ENCODE measurements at regions not wholly inside any gene's neighbourhood (a gene's known extent, or its start where the extent isn't known, plus 50 kb on each side); places are given as distances from the start of the nearest gene placed in this dataset.

- no peak for TF ChIP-seq CTCF (IDR thresholded peaks at IDR 0.05; ENCODE audit: control extremely low read depth in 1 of 3, insufficient read depth in 1 of 3, low read depth in 1 of 3, low read length in 3 of 3)
- TF ChIP-seq SP1 (IDR thresholded peaks at IDR 0.05; ENCODE audit: low read depth, low read length): 0 out of 2 replicates have a peak, but pooled peaks have one; percentile 44
- peak; percentile 89 for TF ChIP-seq TEAD4 (IDR thresholded peaks at IDR 0.05; ENCODE audit: low read depth, low read length)
- no peak for TF ChIP-seq KDM4A (IDR thresholded peaks at IDR 0.05; ENCODE audit: low read depth, low read length, severe bottlenecking)
- TF ChIP-seq RFX5 (IDR thresholded peaks at IDR 0.05; ENCODE audit: borderline replicate concordance, low read depth, low read length): no peak
- no peak for TF ChIP-seq TBP (IDR thresholded peaks at IDR 0.05; ENCODE audit: low read depth, low read length)
- TF ChIP-seq FOSL1 (IDR thresholded peaks at IDR 0.05; ENCODE audit: insufficient read depth, low read depth, low read length): no peak
- TF ChIP-seq POLR2AphosphoS5 (IDR thresholded peaks at IDR 0.05; ENCODE audit: low read depth, low read length): no peak
- no peak for TF ChIP-seq BRCA1 (IDR thresholded peaks at IDR 0.05; ENCODE audit: low read depth, low read length)
- TF ChIP-seq JUND (IDR thresholded peaks at IDR 0.05; ENCODE audit: low read length): no peak
- peak; percentile 79 for TF ChIP-seq POU5F1 (IDR thresholded peaks at IDR 0.05; ENCODE audit: low read depth, low read length)
- no peak for TF ChIP-seq JUN (IDR thresholded peaks at IDR 0.05; ENCODE audit: low read depth, low read length)
- no peak for TF ChIP-seq MAFK (IDR thresholded peaks at IDR 0.05; ENCODE audit: low read depth, low read length)
- TF ChIP-seq CREB1 (IDR thresholded peaks at IDR 0.05): peak; percentile 30; the same call in 1 of the 2 replicates
- TF ChIP-seq ATF3 (IDR thresholded peaks at IDR 0.05; ENCODE audit: insufficient read depth, low read depth, low read length): no peak
- no peak for TF ChIP-seq GABPA (IDR thresholded peaks at IDR 0.05; ENCODE audit: borderline replicate concordance, insufficient read depth, low read length)
- TF ChIP-seq KDM1A (IDR thresholded peaks at IDR 0.05; ENCODE audit: borderline replicate concordance, low read length): no peak
- TF ChIP-seq CHD2 (IDR thresholded peaks at IDR 0.05; ENCODE audit: low read length): no peak
- TF ChIP-seq NANOG (IDR thresholded peaks at IDR 0.05; ENCODE audit: insufficient read depth, low read depth, low read length, poor library complexity, severe bottlenecking): peak; percentile 85
Measured at GRCh38 chr5:173517648-173518047, 98.8 kb downstream of the BOD1 start (continued).

Measured in H1 (cell line).